ENCODE measurements at regions not wholly inside any gene's neighbourhood (a gene's known extent, or its start where the extent isn't known, plus 50 kb on each side); places are given as distances from the start of the nearest gene placed in this dataset.

- H3K4me3 ChIP-seq (ENCODE audit: low read depth, low read length), result no peak overlapping the region
- TF ChIP-seq, protein P1, sequence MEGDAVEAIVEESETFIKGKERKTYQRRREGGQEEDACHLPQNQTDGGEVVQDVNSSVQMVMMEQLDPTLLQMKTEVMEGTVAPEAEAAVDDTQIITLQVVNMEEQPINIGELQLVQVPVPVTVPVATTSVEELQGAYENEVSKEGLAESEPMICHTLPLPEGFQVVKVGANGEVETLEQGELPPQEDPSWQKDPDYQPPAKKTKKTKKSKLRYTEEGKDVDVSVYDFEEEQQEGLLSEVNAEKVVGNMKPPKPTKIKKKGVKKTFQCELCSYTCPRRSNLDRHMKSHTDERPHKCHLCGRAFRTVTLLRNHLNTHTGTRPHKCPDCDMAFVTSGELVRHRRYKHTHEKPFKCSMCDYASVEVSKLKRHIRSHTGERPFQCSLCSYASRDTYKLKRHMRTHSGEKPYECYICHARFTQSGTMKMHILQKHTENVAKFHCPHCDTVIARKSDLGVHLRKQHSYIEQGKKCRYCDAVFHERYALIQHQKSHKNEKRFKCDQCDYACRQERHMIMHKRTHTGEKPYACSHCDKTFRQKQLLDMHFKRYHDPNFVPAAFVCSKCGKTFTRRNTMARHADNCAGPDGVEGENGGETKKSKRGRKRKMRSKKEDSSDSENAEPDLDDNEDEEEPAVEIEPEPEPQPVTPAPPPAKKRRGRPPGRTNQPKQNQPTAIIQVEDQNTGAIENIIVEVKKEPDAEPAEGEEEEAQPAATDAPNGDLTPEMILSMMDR (IDR thresholded peaks at IDR 0.05; ENCODE audit: borderline replicate concordance, insufficient read depth, low read depth, low read length), result no peak
These were observed 190.5 kb downstream of the TMEM132E start for GRCh38 chr17:34769899-34770298.

GRCh38 chr17:34769049-34769448 lies 189.7 kb downstream of the TMEM132E start:
- no peak overlapping the region for H3K4me3 ChIP-seq (ENCODE audit: low read depth, low read length)
- TF ChIP-seq, protein P1 (IDR thresholded peaks at IDR 0.05; ENCODE audit: borderline replicate concordance, insufficient read depth, low read depth, low read length), result no peak

- H3K4me3 ChIP-seq (ENCODE audit: low read depth, low read length), result no peak overlapping the region
- TF ChIP-seq, protein P1 (IDR thresholded peaks at IDR 0.05; ENCODE audit: borderline replicate concordance, insufficient read depth, low read depth, low read length), result no peak
These were observed 185.9 kb downstream of the TMEM132E start for GRCh38 chr17:34765291-34765690.

DNA sequence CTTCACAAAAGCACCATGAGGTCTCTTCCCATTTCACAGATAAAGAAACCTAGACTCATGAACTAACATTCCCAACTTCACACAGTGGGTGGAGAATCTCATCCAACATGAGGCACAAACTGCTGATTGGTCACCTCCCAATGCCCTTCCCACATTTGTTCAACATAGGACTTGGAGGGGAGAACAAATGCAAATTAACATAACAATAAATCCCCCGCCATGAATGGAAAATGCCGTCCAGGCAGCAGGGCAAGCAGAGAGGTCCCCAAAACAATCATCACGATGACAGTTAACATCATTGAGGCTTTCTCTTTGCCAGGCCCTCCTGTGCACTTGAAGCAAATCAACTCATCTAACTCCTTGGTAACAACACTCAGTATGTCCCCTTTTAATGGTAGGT lies 185.3 kb downstream of the TMEM132E start:
- TF ChIP-seq, protein P1 (IDR thresholded peaks at IDR 0.05; ENCODE audit: borderline replicate concordance, insufficient read depth, low read depth, low read length), result no peak
- no peak overlapping the region for H3K4me3 ChIP-seq (ENCODE audit: low read depth, low read length)

- H3K4me3 ChIP-seq (ENCODE audit: low read depth, low read length), result no peak overlapping the region
- TF ChIP-seq, protein P1 (IDR thresholded peaks at IDR 0.05; ENCODE audit: borderline replicate concordance, insufficient read depth, low read depth, low read length), result no peak
These were observed 184.6 kb downstream of the TMEM132E start for GRCh38 chr17:34763728-34764665.

- no peak overlapping the region for H3K4me3 ChIP-seq (ENCODE audit: low read depth, low read length)
- TF ChIP-seq, protein P1 (IDR thresholded peaks at IDR 0.05; ENCODE audit: borderline replicate concordance, insufficient read depth, low read depth, low read length), result no peak
These were observed 182.7 kb downstream of the TMEM132E start for GRCh38 chr17:34762078-34762477.

DNA sequence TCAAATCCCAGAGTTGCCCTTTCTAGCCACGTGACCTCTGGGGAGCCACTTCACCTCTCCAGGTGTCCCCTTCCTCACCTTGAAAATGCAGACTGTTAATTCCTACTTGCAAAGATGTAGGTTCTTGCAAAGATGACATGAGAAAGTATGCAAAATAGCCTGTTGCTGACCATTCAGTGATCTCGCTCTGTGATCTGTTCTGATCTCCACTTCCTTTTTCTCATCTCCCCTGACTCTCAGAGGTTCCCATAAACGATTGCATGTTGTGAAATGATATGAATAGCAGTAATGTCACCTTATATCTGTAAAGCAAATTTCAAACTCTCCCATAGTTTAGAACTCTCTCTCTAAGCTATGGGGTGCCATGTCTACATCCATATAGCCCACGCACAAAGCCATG lies 182.3 kb downstream of the TMEM132E start:
- TF ChIP-seq, protein P1 (IDR thresholded peaks at IDR 0.05; ENCODE audit: borderline replicate concordance, insufficient read depth, low read depth, low read length), result no peak
- H3K4me3 ChIP-seq (ENCODE audit: low read depth, low read length), result no peak overlapping the region

All from GM12875 (cell line).